OCI-LY3 (cell line): ENCODE measurements at regions not wholly inside any gene's neighbourhood (a gene's known extent, or its start where the extent isn't known, plus 50 kb on each side); places are given as distances from the start of the nearest gene placed in this dataset.

Experiments used
- CTCF ChIP-seq: fragments of 200-600, 300-600 bp; sonication (generic); IDR thresholded peaks from 2 replicates; pipeline ENCODE4 v1.5.1; 2014; ENCODE audit warnings: antibody characterized with exemption, low read length, low read depth
- EZH2phosphoT487 ChIP-seq: fragments of 200-600 bp; shearing (Covaris generic); IDR thresholded peaks from 2 replicates; pipeline ENCODE4 v1.6.1; 2018; ENCODE audit warnings: antibody characterized with exemption, mixed run types, low read depth

- no peak for TF ChIP-seq CTCF
- no peak for TF ChIP-seq EZH2phosphoT487
These were observed 129.5 kb upstream of the LRRC7 start for GRCh38 chr1:69438056-69438795.
